Sigmoid colon (tissue), 4 donors: ENCODE measurements at regions not wholly inside any gene's neighbourhood (a gene's known extent, or its start where the extent isn't known, plus 50 kb on each side); places are given as distances from the start of the nearest gene placed in this dataset.

ENCODE experiments used
- CTCF ChIP-seq, 4 experiments: fragments of 450-650 bp in 3 of 4; fragments of 200-600 bp in 1 of 4; IDR thresholded peaks; one replicate each; pipeline ENCODE4 v1.5.1; 2016 to 2019; ENCODE audit warnings: antibody characterized with exemption in 4 of 4, mild to moderate bottlenecking in 3 of 4, moderate library complexity in 2 of 4
- POLR2A ChIP-seq, 2 donors: fragments of 450-650 bp; IDR thresholded peaks; one replicate each; pipeline ENCODE4 v1.6.1; 2016; ENCODE audit warnings: antibody characterized with exemption in 2 of 2, mild to moderate bottlenecking in 2 of 2, moderate library complexity in 2 of 2
- POLR2AphosphoS5 ChIP-seq, 4 donors: sonication (generic); formaldehyde crosslinking; IDR thresholded peaks; one replicate each; pipeline ENCODE4 v1.6.1; 2017; ENCODE audit warnings: antibody characterized with exemption in 4 of 4

- TF ChIP-seq CTCF (IDR thresholded peaks at IDR 0.05), result no peak
- no peak for TF ChIP-seq POLR2A (IDR thresholded peaks at IDR 0.05)
- no peak for TF ChIP-seq POLR2AphosphoS5 (IDR thresholded peaks at IDR 0.05)
These were observed 226.5 kb upstream of the NREP start for GRCh38 chr5:111983459-111983858.
